Transverse colon (tissue), 4 donors: ENCODE measurements at regions not wholly inside any gene's neighbourhood (a gene's known extent, or its start where the extent isn't known, plus 50 kb on each side); places are given as distances from the start of the nearest gene placed in this dataset.
"Not testable (repeated sequence)": the region's sequence is repeated elsewhere in the genome, so short reads cannot be mapped to it uniquely, and the experiment has no call there.

Source experiments
- DNase-seq: peaks from one replicate; pipeline ENCODE4 v3.0.0-alpha.2; 2019
- H3K27ac ChIP-seq, 4 donors: fragments of 200-600 bp; sonication (generic); 2 replicates each; pipeline ENCODE4 v1.5.1; 2016 to 2018; ENCODE audit warnings: inconsistent platforms in 4 of 4
- H3K27me3 ChIP-seq: fragments of 200-600 bp; sonication (generic); 2 replicates; pipeline ENCODE4 v1.5.1; 2017; ENCODE audit warnings: inconsistent platforms
- H3K36me3 ChIP-seq, 4 donors: fragments of 200-600 bp; sonication (generic); 2 replicates each; pipeline ENCODE4 v1.5.1; 2017 to 2019; ENCODE audit warnings: inconsistent platforms in 4 of 4
- H3K4me1 ChIP-seq, 4 donors: fragments of 200-600 bp; sonication (generic); 2 replicates each; pipeline ENCODE4 v1.5.1; 2017 to 2020; ENCODE audit warnings: inconsistent platforms in 4 of 4
- H3K4me3 ChIP-seq, 4 donors: fragments of 200-600 bp; sonication (generic); 1 replicate in 1 of 4; 2 replicates in 3 of 4; pipeline versions ENCODE4 v1.5.1 to v1.6.1; 2017 to 2019; ENCODE audit warnings: inconsistent platforms in 4 of 4
- H3K9me3 ChIP-seq, 2 donors: fragments of 200-600 bp; sonication (generic); 2 replicates each; pipeline ENCODE4 v1.5.1; 2017 to 2019; ENCODE audit warnings: inconsistent platforms in 2 of 2
- EP300 ChIP-seq: sonication (generic); formaldehyde crosslinking; IDR thresholded peaks from one replicate; pipeline ENCODE4 v1.6.1; 2017; ENCODE audit warnings: antibody characterized with exemption, low read depth
- POLR2A ChIP-seq: fragments of 450-650 bp; IDR thresholded peaks from one replicate; pipeline ENCODE4 v1.6.1; 2016; ENCODE audit warnings: antibody characterized with exemption, mild to moderate bottlenecking, moderate library complexity
- POLR2AphosphoS5 ChIP-seq, 3 donors: sonication (generic); formaldehyde crosslinking; IDR thresholded peaks; one replicate each; pipeline ENCODE4 v1.6.1; 2016; ENCODE audit warnings: antibody characterized with exemption in 3 of 3
- WGBS, 2 donors: methylation state at CpG; one replicate each; pipeline ENCODE4 v1.1.5; 2018; ENCODE audit warnings: low coverage in 1 of 2; 5-methylcytosine and 5-hydroxymethylcytosine counted together
- in situ Hi-C, 4 donors: fragments of 200-750 bp; cut with MboI; loops; one replicate each; pipeline versions ENCODE4 v1.15.0 to v1.15.1; 2017; ENCODE audit warnings: low sequenced_read_pairs in 3 of 4, low pct_ligation_motif_present in 1 of 4, low pct_unique_long_range_greater_than_20kb in 1 of 4
- intact Hi-C: fragments of 100-400 bp; cut with DNase I; formaldehyde crosslinking; loops from one replicate; pipeline ENCODE4 v1.15.1; 2023; ENCODE audit warnings: low total_unique reads
- small RNA-seq, 4 donors: library from RNA; depleted of rRNA; stranded (forward); fragments of <200 nt; gene quantifications; one replicate each; pipeline ENCODE3, GENCODE V24; 2016
- TF ChIP-seq, protein P1 (sequence below), 5 experiments: fragments of 200-600 bp in 3 of 5; fragments of 450-650 bp in 2 of 5; sonication (generic) in 3 of 5; IDR thresholded peaks; 1 replicate in 2 of 5; 2 replicates in 3 of 5; pipeline ENCODE4 v1.5.1; 2016 to 2017; ENCODE audit warnings: antibody characterized with exemption in 5 of 5, inconsistent platforms in 3 of 5, mild to moderate bottlenecking in 2 of 5, moderate library complexity in 1 of 5

DNA sequence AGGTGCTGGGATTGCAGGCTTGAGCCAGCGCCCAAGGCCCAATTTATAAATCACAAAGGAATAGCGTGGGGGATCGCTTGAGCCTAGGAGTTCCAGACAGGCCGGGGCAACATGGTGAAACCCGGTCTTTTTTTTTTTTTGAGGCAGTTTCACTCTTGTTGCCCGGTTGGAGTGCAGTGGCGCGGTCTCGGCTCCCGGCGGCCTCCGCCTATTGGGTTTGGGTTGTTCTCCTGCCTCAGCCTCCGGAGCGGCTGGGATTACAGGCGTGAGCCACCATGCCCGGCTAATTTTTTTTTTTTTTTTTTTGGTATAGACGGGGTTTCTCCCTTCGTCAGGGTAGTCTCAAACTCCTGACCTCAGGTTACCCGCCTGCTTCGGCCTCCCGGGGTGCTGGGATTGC is 65.0 kb downstream of the GOLGA6L7 start:
- H3K4me1 ChIP-seq: no peaks in the 10 kb centered on the region
- H3K27ac ChIP-seq: no peak overlapping the region
- no peak overlapping the region for H3K4me3 ChIP-seq
- DNase-seq: no peak
- H3K27me3 ChIP-seq: peaks cover 4% of the 10 kb centered on the region
- TF ChIP-seq POLR2AphosphoS5 (IDR thresholded peaks at IDR 0.05): no peak
- no peak for TF ChIP-seq POLR2A
- no peak for TF ChIP-seq EP300
- TF ChIP-seq, protein P1, sequence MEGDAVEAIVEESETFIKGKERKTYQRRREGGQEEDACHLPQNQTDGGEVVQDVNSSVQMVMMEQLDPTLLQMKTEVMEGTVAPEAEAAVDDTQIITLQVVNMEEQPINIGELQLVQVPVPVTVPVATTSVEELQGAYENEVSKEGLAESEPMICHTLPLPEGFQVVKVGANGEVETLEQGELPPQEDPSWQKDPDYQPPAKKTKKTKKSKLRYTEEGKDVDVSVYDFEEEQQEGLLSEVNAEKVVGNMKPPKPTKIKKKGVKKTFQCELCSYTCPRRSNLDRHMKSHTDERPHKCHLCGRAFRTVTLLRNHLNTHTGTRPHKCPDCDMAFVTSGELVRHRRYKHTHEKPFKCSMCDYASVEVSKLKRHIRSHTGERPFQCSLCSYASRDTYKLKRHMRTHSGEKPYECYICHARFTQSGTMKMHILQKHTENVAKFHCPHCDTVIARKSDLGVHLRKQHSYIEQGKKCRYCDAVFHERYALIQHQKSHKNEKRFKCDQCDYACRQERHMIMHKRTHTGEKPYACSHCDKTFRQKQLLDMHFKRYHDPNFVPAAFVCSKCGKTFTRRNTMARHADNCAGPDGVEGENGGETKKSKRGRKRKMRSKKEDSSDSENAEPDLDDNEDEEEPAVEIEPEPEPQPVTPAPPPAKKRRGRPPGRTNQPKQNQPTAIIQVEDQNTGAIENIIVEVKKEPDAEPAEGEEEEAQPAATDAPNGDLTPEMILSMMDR (IDR thresholded peaks at IDR 0.05): no peak
- 94% methylated on average over 21 of the region's 21 CpGs; no CpG with 5 or more reads in 1 of the 2 donors for WGBS, 2 donors
- H3K36me3 ChIP-seq: no peaks in the 10 kb centered on the region
- H3K9me3 ChIP-seq: no peaks in the 10 kb centered on the region
- intact Hi-C loops (no loop called here), in situ Hi-C loops (no loop called here)

DNA sequence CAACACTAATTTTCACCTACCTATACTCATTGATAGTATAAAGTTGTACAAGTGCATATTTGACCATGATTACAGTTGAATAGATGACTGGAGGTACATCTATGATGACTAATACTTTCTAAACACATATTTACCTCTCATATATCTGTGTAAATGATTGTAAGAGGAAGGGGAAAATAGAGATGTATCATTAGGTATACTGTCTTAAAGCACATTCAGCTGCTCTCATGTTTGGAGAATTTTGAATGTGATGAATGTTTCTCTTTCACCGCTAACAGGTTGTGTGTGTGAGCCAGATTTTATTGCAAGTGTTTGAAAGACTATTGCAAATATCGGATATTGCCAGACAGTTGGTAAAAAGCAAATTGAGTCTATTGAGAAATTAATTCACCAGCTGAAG is 66.2 kb upstream of the GOLGA8M start:
- H3K36me3 ChIP-seq, H3K4me1 ChIP-seq: not testable (repeated sequence)

DNA sequence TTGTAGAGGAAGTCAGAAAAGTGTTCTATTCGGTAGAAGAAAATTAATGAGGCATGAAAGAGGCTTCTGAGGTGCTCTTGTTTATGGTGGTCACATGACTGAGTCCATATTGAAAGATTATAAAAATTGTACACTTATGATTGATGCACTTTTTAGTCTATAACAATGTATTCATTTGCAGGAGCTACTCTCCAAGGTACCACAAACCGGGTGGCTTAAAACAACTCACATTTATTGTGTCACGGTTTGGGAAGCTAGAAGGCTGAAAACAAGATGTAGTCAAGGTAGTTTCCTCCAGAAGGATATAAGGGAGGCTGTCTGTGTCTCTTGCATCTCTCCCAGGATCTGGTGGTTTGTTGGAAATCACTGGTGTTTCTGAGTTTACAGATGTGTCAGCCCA is 60.6 kb upstream of the GOLGA8M start:
- in situ Hi-C loops: not testable (repeated sequence)

More for the DNA sequence above, 66.2 kb upstream of the GOLGA8M start:
- intact Hi-C loops, H3K9me3 ChIP-seq, H3K27me3 ChIP-seq, DNase-seq, H3K4me3 ChIP-seq, in situ Hi-C loops, H3K27ac ChIP-seq: not testable (repeated sequence)
- 80% methylated on average over 2 of the region's 2 CpGs; no CpG with 5 or more reads in 1 of the 2 donors for WGBS, 2 donors

More for the DNA sequence above, 60.6 kb upstream of the GOLGA8M start:
- H3K27me3 ChIP-seq, H3K27ac ChIP-seq, H3K9me3 ChIP-seq, H3K4me1 ChIP-seq, intact Hi-C loops, H3K36me3 ChIP-seq, H3K4me3 ChIP-seq, DNase-seq: not testable (repeated sequence)
- 52% methylated on average over 3 of the region's 3 CpGs; no CpG with 5 or more reads in 1 of the 2 donors for WGBS, 2 donors

Small RNA genes in the stretch of these regions (small RNA-seq; reads per million reads assigned to genes)
- gene AC055876.3: 0 reads per million in 4 donors
